Neural cell (in vitro differentiated cells): ENCODE measurements at regions not wholly inside any gene's neighbourhood (a gene's known extent, or its start where the extent isn't known, plus 50 kb on each side); places are given as distances from the start of the nearest gene placed in this dataset.

Experiments
- H2AFZ ChIP-seq: fragments of 200-600, 300-800 bp; sonication (generic), shearing (Covaris generic); 2 replicates; pipeline ENCODE4 v1.6.0; 2014; ENCODE audit warnings: low read depth, mild to moderate bottlenecking, antibody characterized with exemption, low read length, moderate library complexity
- H3F3A ChIP-seq: fragments of 200-600 bp; shearing (Covaris generic); 2 replicates; pipeline ENCODE4 v1.6.1; 2016; ENCODE audit warnings: mild to moderate bottlenecking, moderate library complexity, mixed read lengths, antibody characterized with exemption, low read length; ENCODE audit not compliant: insufficient read depth, poor library complexity, severe bottlenecking
- H3K27ac ChIP-seq: fragments of 200-600, 300-800 bp; sonication (generic), shearing (Covaris generic); 2 replicates; pipeline ENCODE4 v1.5.1; 2014; ENCODE audit warnings: mild to moderate bottlenecking, low read length, moderate library complexity
- H3K27me3 ChIP-seq: fragments of 300-800, 200-600 bp; sonication (generic), shearing (Covaris generic); 2 replicates; pipeline ENCODE4 v1.6.0; 2014; ENCODE audit warnings: mild to moderate bottlenecking, low read depth, low read length, moderate library complexity; ENCODE audit not compliant: insufficient read depth
- H3K36me3 ChIP-seq: fragments of 300-800, 200-600 bp; sonication (generic), shearing (Covaris generic); 2 replicates; pipeline ENCODE4 v1.5.1; 2014; ENCODE audit warnings: mild to moderate bottlenecking, antibody characterized with exemption, low read length, moderate library complexity; ENCODE audit not compliant: insufficient read depth
- H3K4me2 ChIP-seq: fragments of 300-800, 200-600 bp; sonication (generic), shearing (Covaris generic); 2 replicates; pipeline ENCODE4 v1.6.0; 2014; ENCODE audit warnings: mild to moderate bottlenecking, low read length
- H3K4me3 ChIP-seq: fragments of 300-800, 200-600 bp; sonication (generic), shearing (Covaris generic); 2 replicates; pipeline ENCODE4 v1.5.1; 2014; ENCODE audit warnings: mild to moderate bottlenecking, low read length, moderate library complexity
- H3K79me2 ChIP-seq: fragments of 200-600 bp; shearing (Covaris generic); replicated peaks from 2 replicates; pipeline ENCODE4 v1.6.0; 2014; ENCODE audit warnings: mild to moderate bottlenecking, low read length, moderate library complexity; ENCODE audit not compliant: insufficient read depth
- H3K9ac ChIP-seq: fragments of 300-800, 200-600 bp; sonication (generic), shearing (Covaris generic); 2 replicates; pipeline ENCODE4 v1.6.1; 2016; ENCODE audit warnings: mild to moderate bottlenecking, low read length, mixed read lengths
- H3K9me2 ChIP-seq: fragments of 200-600 bp; shearing (Covaris generic); 2 replicates; pipeline ENCODE4 v1.6.1; 2016; ENCODE audit warnings: mild to moderate bottlenecking, low read length, mixed read lengths; ENCODE audit not compliant: insufficient read depth
- H3K9me3 ChIP-seq: fragments of 200-600, 300-800 bp; sonication (generic), shearing (Covaris generic); 2 replicates; pipeline ENCODE4 v1.6.1; 2016; ENCODE audit warnings: mild to moderate bottlenecking, mixed run types, low read length, moderate library complexity, mixed read lengths
- H4K20me1 ChIP-seq: fragments of 200-600 bp; shearing (Covaris generic); 2 replicates; pipeline ENCODE4 v1.6.1; 2016; ENCODE audit warnings: mild to moderate bottlenecking, mixed run types; ENCODE audit not compliant: insufficient read depth
- EP300 ChIP-seq: fragments of 450-650 bp; conservative IDR thresholded peaks from 2 replicates; pipeline ENCODE4 v1.6.1; 2014; ENCODE audit warnings: antibody characterized with exemption, mild to moderate bottlenecking, moderate library complexity; ENCODE audit not compliant: poor library complexity, severe bottlenecking
- EZH2 ChIP-seq: fragments of 200-600, 300-800 bp; shearing (Covaris generic), sonication (generic); IDR thresholded peaks from 2 replicates; pipeline ENCODE4 v1.6.1; 2014; ENCODE audit warnings: antibody characterized with exemption, low read length, borderline replicate concordance, mild to moderate bottlenecking; ENCODE audit not compliant: insufficient read depth, poor library complexity, severe bottlenecking
- MXI1 ChIP-seq: fragments of 450-650 bp; conservative IDR thresholded peaks from 2 replicates; pipeline ENCODE4 v1.6.1; 2014; ENCODE audit warnings: antibody characterized with exemption, mild to moderate bottlenecking; ENCODE audit not compliant: poor library complexity, severe bottlenecking
- POLR2AphosphoS5 ChIP-seq: IDR thresholded peaks from 2 replicates; pipeline ENCODE4 v1.6.1; 2012
- RAD21 ChIP-seq: fragments of 450-650 bp; conservative IDR thresholded peaks from 2 replicates; pipeline ENCODE4 v1.6.1; 2014; ENCODE audit warnings: antibody characterized with exemption, mild to moderate bottlenecking, moderate library complexity
- SMC3 ChIP-seq: fragments of 450-650 bp; conservative IDR thresholded peaks from 2 replicates; pipeline ENCODE4 v1.6.1; 2014; ENCODE audit warnings: antibody characterized with exemption, mild to moderate bottlenecking, moderate library complexity; ENCODE audit not compliant: poor library complexity
- TAF1 ChIP-seq: IDR thresholded peaks from 2 replicates; pipeline ENCODE4 v1.6.1; 2012; ENCODE audit warnings: low read depth
- TF ChIP-seq, protein P1 (sequence below): fragments of 450-650 bp; IDR thresholded peaks from 2 replicates; pipeline ENCODE4 v1.5.1; 2014; ENCODE audit warnings: antibody characterized with exemption, mild to moderate bottlenecking, moderate library complexity; ENCODE audit not compliant: poor library complexity, severe bottlenecking
- TF ChIP-seq, protein P2 (sequence below): IDR thresholded peaks from 2 replicates; pipeline ENCODE4 v1.6.1; 2012; ENCODE audit warnings: borderline replicate concordance

DNA sequence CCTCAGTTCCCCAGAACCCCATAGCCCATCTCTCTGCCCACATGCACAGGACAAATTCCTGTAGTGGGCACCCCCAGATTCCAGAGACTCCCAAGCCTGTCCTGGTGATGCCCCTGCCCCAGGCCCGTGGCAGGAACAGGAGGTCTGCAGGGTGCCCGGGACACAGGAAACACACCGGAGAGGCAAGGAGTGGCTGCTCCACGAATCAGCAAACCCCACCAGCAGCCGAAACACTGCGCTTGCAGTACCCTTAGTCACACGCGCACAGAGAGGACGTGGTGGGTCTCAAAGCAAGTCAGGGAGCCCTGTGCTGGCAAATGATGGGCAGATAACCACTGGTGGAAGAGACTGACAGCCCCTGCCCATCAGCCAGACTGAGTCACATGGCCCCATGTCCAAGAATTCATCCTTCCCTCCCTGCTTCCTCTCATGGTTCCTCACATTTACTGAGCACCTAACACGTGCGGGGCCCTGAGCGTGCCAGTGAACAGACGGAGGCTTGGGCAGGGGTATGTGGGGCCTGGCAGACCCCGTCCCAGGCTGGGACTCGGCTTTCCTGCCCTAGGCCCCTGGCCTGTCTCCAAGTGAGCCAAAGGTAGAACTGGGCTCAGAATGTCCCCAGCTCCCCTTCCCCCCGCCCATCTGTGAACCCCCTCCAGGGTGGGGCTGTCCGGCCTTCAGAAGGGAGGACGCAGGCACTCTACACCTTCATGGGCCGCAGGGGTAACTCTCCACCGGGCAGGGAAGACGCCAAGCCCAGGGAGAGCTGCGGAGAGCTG lies 130.4 kb upstream of the IQSEC1 start:
- no peak overlapping the region for H3K4me3 ChIP-seq
- no peaks in the 10 kb centered on the region for H3K9me2 ChIP-seq
- H2AFZ ChIP-seq = no peak overlapping the region
- no peaks in the 10 kb centered on the region for H4K20me1 ChIP-seq
- no peak overlapping the region for H3K27ac ChIP-seq
- peaks cover 3% of the 10 kb centered on the region for H3K27me3 ChIP-seq
- no peak overlapping the region for H3K9ac ChIP-seq
- H3F3A ChIP-seq = no peaks in the 10 kb centered on the region
- no peak for TF ChIP-seq RAD21
- no peak for TF ChIP-seq EZH2
- TF ChIP-seq TAF1 = no peak
- TF ChIP-seq EP300 = no peak
- TF ChIP-seq, protein P1, sequence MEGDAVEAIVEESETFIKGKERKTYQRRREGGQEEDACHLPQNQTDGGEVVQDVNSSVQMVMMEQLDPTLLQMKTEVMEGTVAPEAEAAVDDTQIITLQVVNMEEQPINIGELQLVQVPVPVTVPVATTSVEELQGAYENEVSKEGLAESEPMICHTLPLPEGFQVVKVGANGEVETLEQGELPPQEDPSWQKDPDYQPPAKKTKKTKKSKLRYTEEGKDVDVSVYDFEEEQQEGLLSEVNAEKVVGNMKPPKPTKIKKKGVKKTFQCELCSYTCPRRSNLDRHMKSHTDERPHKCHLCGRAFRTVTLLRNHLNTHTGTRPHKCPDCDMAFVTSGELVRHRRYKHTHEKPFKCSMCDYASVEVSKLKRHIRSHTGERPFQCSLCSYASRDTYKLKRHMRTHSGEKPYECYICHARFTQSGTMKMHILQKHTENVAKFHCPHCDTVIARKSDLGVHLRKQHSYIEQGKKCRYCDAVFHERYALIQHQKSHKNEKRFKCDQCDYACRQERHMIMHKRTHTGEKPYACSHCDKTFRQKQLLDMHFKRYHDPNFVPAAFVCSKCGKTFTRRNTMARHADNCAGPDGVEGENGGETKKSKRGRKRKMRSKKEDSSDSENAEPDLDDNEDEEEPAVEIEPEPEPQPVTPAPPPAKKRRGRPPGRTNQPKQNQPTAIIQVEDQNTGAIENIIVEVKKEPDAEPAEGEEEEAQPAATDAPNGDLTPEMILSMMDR = no peak
- no peak for TF ChIP-seq SMC3
- no peak for TF ChIP-seq POLR2AphosphoS5
- TF ChIP-seq, protein P2, sequence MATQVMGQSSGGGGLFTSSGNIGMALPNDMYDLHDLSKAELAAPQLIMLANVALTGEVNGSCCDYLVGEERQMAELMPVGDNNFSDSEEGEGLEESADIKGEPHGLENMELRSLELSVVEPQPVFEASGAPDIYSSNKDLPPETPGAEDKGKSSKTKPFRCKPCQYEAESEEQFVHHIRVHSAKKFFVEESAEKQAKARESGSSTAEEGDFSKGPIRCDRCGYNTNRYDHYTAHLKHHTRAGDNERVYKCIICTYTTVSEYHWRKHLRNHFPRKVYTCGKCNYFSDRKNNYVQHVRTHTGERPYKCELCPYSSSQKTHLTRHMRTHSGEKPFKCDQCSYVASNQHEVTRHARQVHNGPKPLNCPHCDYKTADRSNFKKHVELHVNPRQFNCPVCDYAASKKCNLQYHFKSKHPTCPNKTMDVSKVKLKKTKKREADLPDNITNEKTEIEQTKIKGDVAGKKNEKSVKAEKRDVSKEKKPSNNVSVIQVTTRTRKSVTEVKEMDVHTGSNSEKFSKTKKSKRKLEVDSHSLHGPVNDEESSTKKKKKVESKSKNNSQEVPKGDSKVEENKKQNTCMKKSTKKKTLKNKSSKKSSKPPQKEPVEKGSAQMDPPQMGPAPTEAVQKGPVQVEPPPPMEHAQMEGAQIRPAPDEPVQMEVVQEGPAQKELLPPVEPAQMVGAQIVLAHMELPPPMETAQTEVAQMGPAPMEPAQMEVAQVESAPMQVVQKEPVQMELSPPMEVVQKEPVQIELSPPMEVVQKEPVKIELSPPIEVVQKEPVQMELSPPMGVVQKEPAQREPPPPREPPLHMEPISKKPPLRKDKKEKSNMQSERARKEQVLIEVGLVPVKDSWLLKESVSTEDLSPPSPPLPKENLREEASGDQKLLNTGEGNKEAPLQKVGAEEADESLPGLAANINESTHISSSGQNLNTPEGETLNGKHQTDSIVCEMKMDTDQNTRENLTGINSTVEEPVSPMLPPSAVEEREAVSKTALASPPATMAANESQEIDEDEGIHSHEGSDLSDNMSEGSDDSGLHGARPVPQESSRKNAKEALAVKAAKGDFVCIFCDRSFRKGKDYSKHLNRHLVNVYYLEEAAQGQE = no peak
- no peak for TF ChIP-seq MXI1
- H3K9me3 ChIP-seq = no peaks in the 10 kb centered on the region
- H3K4me2 ChIP-seq = no peak overlapping the region
- H3K36me3 ChIP-seq = no peaks in the 10 kb centered on the region
- no peaks in the 10 kb centered on the region for H3K79me2 ChIP-seq

DNA sequence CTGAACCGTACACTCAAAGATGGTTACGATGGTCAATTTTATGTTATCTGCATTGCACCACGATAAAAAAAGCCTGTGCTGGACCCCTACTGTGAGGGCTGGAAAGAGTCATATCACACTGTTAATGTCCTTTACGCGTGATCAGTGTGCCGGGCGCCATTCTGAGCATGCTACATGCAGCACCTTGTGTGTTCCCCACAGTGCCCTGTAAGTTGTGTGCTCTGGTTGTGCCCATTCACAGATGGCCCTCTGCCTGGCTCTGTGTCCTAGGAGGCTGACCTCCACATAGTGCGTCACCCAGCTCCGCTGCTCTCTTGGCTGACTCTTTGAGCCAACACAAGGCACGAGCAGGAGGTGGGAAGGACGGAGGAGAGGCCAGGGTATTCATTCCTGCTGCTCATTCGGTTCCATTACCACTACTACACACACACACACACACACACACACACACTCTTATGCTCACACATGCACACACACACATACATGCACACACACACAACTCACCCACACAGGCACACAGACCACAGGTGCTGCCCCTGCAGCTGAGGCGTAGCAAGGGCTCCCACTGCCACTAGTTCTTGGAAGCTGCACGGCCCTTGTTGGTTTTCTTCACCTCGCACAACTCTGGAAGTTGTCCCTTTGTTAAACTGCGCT lies 129.6 kb upstream of the IQSEC1 start:
- Histone ChIP-seq H3K79me2 (no peaks in the 10 kb centered on the region), H3K27ac (no peak overlapping the region), H3K9me2 (no peaks in the 10 kb centered on the region), H3F3A (no peaks in the 10 kb centered on the region), H3K9me3 (no peaks in the 10 kb centered on the region), H3K4me3 (no peak overlapping the region), H3K27me3 (peaks cover 3% of the 10 kb centered on the region), H4K20me1 (no peaks in the 10 kb centered on the region), H3K9ac (no peak overlapping the region), H3K36me3 (no peaks in the 10 kb centered on the region), H2AFZ (no peak overlapping the region), H3K4me2 (no peak overlapping the region)
- TF ChIP-seq, protein P1 = no peak
- TF ChIP-seq TAF1 (no peak), MXI1 (no peak)
- TF ChIP-seq, protein P2 = no peak
